IMR-90 (cell line): ENCODE measurements at regions not wholly inside any gene's neighbourhood (a gene's known extent, or its start where the extent isn't known, plus 50 kb on each side); places are given as distances from the start of the nearest gene placed in this dataset.

Experiments used
- BHLHE40 ChIP-seq: fragments of 150-350 bp; IDR thresholded peaks from 2 replicates; pipeline ENCODE4 v1.6.1; 2016; ENCODE audit warnings: mild to moderate bottlenecking, low read depth, low read length
- CEBPB ChIP-seq: IDR thresholded peaks from 2 replicates; pipeline ENCODE4 v1.6.1; 2012; ENCODE audit warnings: low read depth, low read length, improper control_type of control experiment
- MAFK ChIP-seq: IDR thresholded peaks from 2 replicates; pipeline ENCODE4 v1.6.1; 2012; ENCODE audit warnings: low read depth, low read length, improper control_type of control experiment
- POLR2A ChIP-seq: IDR thresholded peaks from 2 replicates; pipeline ENCODE4 v1.6.1; 2012; ENCODE audit warnings: mild to moderate bottlenecking, low read depth, low read length
- RFX5 ChIP-seq: IDR thresholded peaks from 2 replicates; pipeline ENCODE4 v1.8.0; 2012; ENCODE audit warnings: low read depth, mild to moderate bottlenecking, low read length, moderate library complexity
- SMC3 ChIP-seq: fragments of 150-350 bp; IDR thresholded peaks from 2 replicates; pipeline ENCODE4 v1.6.1; 2016; ENCODE audit warnings: low read depth, mild to moderate bottlenecking, antibody characterized with exemption, low read length, moderate library complexity
- TF ChIP-seq, protein P1 (sequence below): conservative IDR thresholded peaks from 2 replicates; pipeline ENCODE4 v1.5.1; 2012; ENCODE audit warnings: mild to moderate bottlenecking, low read depth, low read length, improper control_type of control experiment
- TF ChIP-seq, protein P2 (sequence below): fragments of 150-350 bp; IDR thresholded peaks from 2 replicates; pipeline ENCODE4 v1.6.1; 2016; ENCODE audit warnings: low read depth, mild to moderate bottlenecking, low read length, moderate library complexity, borderline replicate concordance

DNA sequence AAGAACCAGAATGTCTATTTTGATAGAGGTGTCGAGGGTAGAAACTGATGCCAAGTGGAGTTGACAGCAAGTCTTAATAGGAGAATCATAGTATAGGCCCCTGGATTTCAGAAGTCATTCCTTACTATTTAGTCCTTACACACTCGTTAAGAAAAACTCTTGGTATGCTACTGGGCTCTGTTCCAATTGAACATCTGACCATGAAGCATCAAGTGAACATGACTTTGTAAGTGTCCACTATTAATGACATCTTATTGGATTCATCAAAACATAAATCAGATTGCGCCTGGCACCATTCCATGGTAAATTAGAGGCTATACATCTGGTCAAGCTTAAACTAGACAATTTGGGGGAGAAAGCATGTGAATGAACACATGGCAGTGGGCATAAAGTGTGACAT is 1056.5 kb upstream of the EDIL3 start:
- TF ChIP-seq, protein P1, sequence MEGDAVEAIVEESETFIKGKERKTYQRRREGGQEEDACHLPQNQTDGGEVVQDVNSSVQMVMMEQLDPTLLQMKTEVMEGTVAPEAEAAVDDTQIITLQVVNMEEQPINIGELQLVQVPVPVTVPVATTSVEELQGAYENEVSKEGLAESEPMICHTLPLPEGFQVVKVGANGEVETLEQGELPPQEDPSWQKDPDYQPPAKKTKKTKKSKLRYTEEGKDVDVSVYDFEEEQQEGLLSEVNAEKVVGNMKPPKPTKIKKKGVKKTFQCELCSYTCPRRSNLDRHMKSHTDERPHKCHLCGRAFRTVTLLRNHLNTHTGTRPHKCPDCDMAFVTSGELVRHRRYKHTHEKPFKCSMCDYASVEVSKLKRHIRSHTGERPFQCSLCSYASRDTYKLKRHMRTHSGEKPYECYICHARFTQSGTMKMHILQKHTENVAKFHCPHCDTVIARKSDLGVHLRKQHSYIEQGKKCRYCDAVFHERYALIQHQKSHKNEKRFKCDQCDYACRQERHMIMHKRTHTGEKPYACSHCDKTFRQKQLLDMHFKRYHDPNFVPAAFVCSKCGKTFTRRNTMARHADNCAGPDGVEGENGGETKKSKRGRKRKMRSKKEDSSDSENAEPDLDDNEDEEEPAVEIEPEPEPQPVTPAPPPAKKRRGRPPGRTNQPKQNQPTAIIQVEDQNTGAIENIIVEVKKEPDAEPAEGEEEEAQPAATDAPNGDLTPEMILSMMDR, result no peak
- TF ChIP-seq, protein P2, sequence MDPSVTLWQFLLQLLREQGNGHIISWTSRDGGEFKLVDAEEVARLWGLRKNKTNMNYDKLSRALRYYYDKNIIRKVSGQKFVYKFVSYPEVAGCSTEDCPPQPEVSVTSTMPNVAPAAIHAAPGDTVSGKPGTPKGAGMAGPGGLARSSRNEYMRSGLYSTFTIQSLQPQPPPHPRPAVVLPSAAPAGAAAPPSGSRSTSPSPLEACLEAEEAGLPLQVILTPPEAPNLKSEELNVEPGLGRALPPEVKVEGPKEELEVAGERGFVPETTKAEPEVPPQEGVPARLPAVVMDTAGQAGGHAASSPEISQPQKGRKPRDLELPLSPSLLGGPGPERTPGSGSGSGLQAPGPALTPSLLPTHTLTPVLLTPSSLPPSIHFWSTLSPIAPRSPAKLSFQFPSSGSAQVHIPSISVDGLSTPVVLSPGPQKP, result no peak
- TF ChIP-seq POLR2A, result no peak
- TF ChIP-seq SMC3, result no peak
- no peak for TF ChIP-seq RFX5
- no peak for TF ChIP-seq MAFK
- TF ChIP-seq CEBPB, result no peak
- no peak for TF ChIP-seq BHLHE40
